ENCODE measurements at regions not wholly inside any gene's neighbourhood (a gene's known extent, or its start where the extent isn't known, plus 50 kb on each side); places are given as distances from the start of the nearest gene placed in this dataset.
A peak's percentile ranks its signal among the peaks of the same experiment; 100 is the strongest.
"Not testable (repeated sequence)": the region's sequence is repeated elsewhere in the genome, so short reads cannot be mapped to it uniquely, and the experiment has no call there.

GRCh38 chr3:106881186-106881585, 496.1 kb upstream of the CCDC54 start:
- no peak for DNase-seq (ENCODE audit: low spot score)

DNA sequence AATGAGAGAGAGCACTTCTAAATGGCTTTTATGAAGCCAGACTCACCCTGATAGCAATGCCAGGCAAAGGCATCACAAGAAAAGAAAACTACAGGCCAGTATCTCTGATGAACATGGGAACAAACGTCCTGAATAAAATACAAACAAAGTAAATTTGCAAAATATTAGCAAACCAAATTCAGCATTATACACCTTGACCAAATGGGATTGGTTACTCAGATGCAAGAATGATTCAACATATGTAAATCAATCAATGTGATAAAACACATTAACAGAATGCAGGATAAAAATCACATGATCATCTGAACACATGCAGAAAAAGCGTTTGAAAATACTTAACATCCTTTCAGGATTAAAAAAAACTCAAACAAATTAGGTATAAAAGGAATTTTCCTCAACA, 494.9 kb upstream of the CCDC54 start:
- no peak for DNase-seq (ENCODE audit: low spot score)

- no peak for DNase-seq (ENCODE audit: low spot score)
These were observed 471.2 kb upstream of the CCDC54 start for GRCh38 chr3:106906074-106906473.

DNA sequence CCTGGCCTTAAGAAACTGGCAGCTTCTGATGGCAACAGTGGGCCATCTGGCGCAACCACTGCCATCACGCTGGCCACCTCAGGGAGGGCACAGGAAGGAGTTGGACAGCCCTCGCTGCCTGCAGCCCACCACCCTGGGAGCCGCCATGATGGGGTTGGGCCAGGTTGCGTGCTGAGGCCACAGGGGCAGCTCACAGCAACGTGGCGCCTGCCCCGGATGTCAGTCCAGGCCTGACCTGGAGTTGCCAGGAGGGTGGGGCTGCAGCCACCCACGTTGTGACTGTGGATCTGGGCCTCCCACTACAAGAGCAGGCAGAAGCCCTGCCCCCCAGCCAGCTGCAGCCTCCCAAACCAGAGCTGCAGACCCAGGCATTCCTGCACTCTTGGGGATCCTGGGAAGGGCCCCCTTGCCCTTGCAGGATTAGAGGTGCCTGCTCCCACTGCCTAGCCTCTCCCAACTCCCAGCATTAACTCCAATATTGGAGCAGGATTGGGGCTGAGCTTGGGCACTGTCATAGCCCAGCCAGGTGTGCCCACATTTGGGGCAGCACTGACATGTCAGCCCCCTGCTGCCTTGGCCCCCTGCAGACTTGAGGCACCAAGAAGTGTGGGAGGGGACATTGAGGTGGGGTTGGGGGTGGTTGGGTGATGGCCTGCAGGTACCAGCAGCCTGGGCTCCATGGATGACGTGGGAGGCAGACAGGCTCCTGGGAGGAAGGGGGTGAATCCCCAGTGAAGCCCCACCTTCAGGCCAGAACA, 468.9 kb upstream of the CCDC54 start:
- DNase-seq (ENCODE audit: low spot score), result no peak

- DNase-seq (ENCODE audit: low spot score), result no peak
These were observed 464.0 kb upstream of the CCDC54 start for GRCh38 chr3:106913111-106913698.

GRCh38 chr3:106913966-106914365, 463.3 kb upstream of the CCDC54 start:
- no peak for DNase-seq (ENCODE audit: low spot score)

DNA sequence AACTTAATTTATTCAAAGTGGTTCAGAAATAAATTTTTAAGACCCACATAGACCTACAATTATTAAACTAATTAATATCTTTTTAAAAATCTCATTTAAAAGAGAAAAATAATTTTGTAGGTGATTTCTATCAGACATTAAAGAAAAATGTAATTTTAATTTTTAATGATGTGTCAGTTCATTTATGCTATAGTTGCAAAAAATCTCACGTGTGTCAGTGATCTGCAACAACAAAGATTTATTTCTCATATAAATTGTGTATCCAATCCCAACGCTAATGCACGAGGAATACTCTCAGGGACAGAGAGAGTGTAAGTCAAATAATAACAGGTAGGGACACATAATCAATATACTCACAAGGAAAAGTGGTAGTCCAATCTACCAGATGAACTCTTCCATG, 456.6 kb upstream of the CCDC54 start:
- no peak for DNase-seq (ENCODE audit: low spot score)

- no peak for DNase-seq (ENCODE audit: low spot score)
These were observed 448.2 kb upstream of the CCDC54 start for GRCh38 chr3:106929081-106929480.

GRCh38 chr3:106930086-106930485, 447.2 kb upstream of the CCDC54 start:
- no peak for DNase-seq (ENCODE audit: low spot score)

- no peak for DNase-seq (ENCODE audit: low spot score)
These were observed 445.3 kb upstream of the CCDC54 start for GRCh38 chr3:106931904-106932303.

- DNase-seq (ENCODE audit: low spot score), result no peak
These were observed 440.9 kb upstream of the CCDC54 start for GRCh38 chr3:106936337-106936736.

GRCh38 chr3:106942051-106942450, 435.2 kb upstream of the CCDC54 start:
- no peak for DNase-seq (ENCODE audit: low spot score)

DNA sequence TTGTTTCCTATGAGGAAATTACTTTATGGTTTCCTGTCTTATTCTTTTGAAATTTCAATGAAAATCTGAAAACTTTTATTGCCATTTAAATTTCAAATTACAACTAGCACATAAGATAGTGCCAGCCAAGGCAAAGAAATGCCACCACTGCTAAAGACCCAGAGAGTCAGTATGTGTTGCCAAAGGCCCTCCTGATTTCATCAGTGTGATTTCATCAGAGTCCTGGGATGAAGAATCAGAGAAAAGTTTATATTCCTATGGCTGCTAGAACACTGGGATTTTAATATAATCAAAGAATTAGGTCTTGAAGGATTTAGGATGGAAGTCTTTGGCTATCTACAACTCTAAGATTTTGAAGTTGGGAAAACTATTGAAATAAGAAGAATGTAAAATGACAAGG, 434.2 kb upstream of the CCDC54 start:
- no peak for DNase-seq (ENCODE audit: low spot score)

DNA sequence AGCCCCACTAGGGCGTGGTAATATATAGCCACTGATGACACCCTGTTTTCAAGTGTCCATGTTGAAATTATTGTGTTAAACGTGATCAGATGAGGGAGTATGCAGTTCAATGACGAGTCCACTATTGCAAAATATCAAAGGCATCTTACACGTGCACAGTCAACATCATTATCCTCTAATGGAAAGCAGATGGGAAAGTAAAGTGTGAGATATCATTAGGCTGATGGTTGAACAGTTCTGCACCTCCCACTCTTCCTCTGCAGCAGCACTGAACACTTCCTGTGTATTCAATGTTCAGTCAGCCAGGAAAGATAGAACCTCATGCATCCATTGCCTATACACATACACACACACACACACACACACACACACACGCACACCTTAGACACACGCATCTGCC, 431.8 kb upstream of the CCDC54 start:
- DNase-seq (ENCODE audit: low spot score), result peak; percentile 43

- no peak for DNase-seq (ENCODE audit: low spot score)
These were observed 430.4 kb upstream of the CCDC54 start for GRCh38 chr3:106946866-106947265.

DNA sequence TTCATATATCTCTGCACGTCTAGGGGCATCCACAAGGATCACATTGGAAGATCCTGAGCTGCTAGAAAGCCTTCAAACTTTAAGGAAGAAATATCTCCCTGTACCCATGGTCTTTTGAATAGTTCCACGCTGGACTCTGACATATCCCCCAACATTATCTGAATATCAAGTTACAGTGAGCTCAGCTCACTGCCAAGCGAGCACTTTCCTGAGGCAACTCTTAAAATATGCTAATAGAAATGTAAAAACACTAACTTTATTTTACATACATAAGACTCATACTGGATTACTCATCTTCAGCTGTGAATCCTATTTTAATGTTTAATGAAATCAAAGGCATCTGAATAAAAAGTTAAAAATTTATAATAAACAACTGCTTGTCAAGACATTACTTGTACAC, 420.2 kb upstream of the CCDC54 start:
- DNase-seq (ENCODE audit: low spot score), result no peak

DNA sequence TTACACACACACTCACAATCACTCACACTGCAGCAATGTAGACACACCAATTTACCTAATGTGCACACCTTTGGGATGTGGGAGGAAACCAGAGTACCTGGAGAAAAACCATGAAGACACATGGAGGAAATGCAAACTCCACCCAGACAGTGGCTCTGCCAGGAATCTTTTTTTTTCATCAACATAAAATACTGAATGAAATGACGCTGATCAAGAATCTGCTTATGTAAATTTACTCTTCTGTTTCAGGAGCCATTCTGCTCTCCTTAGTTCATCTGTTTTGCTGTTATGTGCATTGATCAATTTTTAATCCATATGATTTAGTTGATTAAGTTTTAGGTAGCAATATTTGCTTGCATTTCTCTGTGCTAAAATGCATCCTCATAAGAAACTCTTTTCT, 414.2 kb upstream of the CCDC54 start:
- no peak for DNase-seq (ENCODE audit: low spot score)

- DNase-seq (ENCODE audit: low spot score), result peak; percentile 5
These were observed 413.8 kb upstream of the CCDC54 start for GRCh38 chr3:106963442-106963841.

GRCh38 chr3:106965307-106965706, 411.9 kb upstream of the CCDC54 start:
- DNase-seq (ENCODE audit: low spot score), result no peak

GRCh38 chr3:106969596-106969995, 407.6 kb upstream of the CCDC54 start:
- no peak for DNase-seq (ENCODE audit: low spot score)

DNA sequence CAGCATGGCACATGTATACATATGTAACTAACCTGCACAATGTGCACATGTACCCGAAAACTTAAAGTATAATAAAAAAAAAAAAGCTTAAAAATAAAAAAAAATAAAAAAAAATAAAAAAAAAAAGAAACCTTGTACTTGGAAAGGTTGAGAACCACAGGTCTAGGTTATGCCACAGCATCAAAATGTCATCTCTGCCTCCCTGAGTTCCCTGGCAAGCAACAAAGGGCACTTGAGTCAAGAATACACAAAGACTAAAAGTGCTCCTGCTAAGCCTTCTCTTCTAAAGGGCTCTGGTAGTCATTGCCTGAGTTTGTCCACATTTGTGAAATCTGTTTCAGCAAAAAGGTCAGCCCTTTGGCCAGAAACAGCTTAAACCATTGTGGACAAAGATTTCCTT, 395.8 kb upstream of the CCDC54 start:
- no peak for DNase-seq (ENCODE audit: low spot score)

DNA sequence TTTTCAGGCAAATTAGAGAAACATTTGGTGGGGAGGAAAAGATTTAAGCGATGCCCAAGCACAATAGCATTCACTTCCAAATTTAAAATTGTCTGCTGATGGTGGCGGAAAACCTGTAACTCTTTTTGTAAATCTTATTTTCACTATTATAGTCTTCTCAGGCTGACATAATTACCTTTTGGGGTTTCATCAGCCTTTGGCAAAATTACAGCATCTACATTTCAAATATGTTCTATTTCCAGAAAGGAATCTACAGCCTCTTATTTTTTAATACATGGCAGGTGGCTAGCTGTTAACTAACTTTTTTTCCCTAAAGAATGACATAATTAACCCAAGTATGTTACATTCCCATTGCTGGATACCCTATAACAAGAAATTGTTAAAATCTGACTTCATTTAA, 391.5 kb upstream of the CCDC54 start:
- DNase-seq (ENCODE audit: low spot score), result no peak

GRCh38 chr3:106998841-106999682, 378.2 kb upstream of the CCDC54 start:
- DNase-seq (ENCODE audit: low spot score), result not testable (repeated sequence)
